GM21786 (cell line): ENCODE measurements at regions not wholly inside any gene's neighbourhood (a gene's known extent, or its start where the extent isn't known, plus 50 kb on each side); places are given as distances from the start of the nearest gene placed in this dataset.
"Not testable (repeated sequence)": the region's sequence is repeated elsewhere in the genome, so short reads cannot be mapped to it uniquely, and the experiment has no call there.

Source experiments
- ATAC-seq: cut with Tn5 transposase; IDR thresholded peaks from one replicate; pipeline ENCODE4 v1.9.1; 2021; ENCODE audit not compliant: unreplicated experiment

DNA sequence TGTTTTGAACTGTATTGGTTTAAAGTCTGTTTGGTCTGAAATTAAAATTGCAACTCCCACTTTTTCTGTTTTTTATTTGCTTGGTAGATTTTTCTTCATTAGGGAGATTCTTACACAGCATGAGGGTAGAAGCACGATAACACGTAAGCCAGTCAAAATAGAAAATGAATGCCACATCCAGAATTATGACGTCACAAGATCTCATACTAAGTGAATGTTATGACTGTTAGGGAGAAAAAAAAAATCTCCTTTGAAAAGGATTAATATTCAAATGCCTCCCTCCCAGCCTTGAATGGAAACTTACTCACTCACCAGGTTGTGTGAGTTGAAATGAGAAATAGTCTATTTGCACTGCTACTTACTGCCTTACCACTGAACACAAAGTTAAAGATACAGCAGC lies 670.8 kb downstream of the TFAP2A start:
- no peak for ATAC-seq

DNA sequence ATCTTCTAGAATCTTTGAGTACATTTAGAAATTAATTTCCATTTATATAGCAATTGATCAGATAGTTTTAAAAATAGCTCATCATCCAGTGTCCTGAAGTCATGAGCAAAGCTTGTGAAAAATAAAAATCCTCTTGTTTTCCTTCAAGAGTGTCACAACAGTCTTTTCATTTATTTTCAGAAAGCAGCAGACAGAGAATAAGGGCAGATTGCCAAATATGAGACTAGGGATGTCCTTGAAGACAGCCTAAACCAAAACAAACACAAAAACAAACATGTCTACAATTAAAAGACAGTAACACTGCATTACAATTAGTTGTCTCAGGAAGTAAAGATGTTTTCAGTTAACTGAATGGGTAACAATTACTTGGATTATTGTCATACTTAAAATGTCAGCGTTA lies 682.8 kb downstream of the TFAP2A start:
- no peak for ATAC-seq

DNA sequence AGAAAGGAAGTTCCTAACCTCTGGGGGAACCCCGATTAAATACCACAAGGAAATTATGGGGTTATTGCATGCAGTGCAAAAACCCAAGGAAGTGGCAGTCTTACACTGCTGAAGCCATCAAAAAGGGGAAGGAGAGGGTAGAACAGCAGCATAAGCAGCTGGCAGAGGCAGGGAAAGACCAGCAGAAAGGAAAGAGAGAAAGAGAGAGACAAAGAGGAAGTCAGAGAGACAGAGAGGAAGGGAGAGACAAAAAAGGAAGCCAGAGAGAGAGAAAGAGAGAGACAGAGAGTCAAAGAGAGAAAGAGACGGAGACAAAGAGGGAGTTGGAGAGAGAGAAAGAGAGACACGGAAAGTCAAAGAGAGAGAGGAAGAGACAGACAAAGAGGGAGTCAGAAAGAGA lies 689.1 kb downstream of the TFAP2A start:
- not testable (repeated sequence) for ATAC-seq

DNA sequence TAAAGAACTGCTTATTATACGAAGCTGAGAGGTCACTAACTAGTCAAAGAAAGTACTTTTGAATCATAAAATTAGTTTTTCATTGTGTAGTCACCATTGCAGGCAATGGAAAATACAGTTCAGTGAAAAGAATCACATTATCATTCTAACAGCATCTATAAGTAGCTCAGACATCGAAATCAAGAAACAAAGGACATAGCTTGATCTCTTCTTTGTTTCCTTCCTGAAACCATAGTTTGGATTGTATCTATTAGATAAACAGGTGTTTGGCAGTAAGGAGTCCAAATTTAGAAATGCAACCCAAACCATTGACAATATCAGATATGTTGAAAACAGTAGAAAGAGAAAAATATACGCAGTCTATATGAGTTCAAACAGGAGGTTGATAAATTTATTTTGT lies 697.3 kb downstream of the TFAP2A start:
- ATAC-seq, result no peak

DNA sequence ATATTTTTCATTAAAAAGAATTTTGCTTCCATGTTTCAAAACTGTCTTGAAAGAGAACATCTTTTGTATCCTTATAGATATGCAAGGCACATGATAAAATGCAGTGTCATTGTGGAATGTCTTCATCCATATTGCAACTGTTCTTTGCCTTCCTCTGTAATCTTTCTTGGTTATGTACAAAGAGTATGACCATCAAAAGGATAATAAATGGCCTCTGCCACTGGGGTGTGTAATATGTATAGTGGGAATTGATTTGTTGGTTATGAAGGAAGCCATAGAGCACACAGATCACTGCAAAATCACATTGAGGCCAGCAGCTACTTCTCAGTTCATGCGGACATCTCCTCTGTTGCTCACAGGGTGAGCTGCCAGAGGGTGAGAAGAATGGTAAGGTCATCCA lies 703.5 kb downstream of the TFAP2A start:
- ATAC-seq, result no peak

DNA sequence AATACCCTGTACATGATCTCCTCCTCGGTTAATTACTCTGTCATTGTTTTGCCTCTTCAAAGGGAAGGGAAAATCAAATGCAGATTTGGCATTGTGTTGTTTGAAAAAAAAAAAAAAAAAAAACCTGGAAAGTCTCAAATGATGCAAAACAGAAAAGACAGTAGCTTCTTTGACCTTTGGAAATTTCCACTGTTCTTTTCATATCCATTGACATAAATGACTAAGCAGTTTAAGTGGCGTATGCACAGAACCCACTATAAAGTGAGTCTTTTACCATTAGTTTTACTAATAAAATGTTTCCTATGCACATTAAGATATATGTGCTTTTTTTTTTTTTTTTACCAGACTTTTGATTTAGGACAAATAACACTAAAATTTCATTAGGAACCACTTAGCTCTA lies 704.3 kb downstream of the TFAP2A start:
- no peak for ATAC-seq

DNA sequence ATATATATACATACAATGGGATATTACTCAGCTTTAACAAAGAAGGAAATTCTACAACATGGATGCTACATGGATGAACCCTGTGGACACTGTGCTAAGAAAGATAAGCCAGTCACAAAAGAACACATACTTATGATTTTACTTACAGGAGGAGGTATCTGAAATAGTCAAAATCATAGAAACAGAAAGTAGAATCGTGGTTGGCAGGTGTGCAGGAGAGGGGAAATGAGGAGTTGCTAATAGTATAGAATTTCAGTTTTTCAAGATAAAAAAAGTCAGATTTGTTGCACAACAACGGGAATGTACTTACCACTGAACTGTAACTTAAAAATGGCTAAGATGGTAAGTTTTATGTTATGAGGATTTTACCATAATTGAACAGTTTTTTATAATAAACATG lies 706.3 kb downstream of the TFAP2A start:
- ATAC-seq, result no peak

DNA sequence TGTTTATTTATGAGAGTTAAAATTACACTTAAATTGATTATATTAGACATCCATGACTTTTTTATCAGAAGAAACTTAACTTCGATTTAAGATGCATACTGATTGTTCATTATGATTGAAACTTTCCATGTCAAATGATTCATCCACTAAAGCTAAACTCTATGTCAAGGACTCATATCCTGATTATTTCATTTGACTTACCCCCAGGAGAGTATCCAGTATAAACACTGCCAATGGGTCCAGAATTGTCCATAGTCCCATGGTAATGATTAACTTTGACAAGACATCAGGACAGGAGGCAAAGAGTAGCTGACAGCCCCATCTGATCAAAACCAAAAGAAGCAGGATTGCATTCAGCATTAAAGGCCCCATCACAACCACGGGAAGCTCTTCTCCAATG lies 709.9 kb downstream of the TFAP2A start:
- no peak for ATAC-seq

DNA sequence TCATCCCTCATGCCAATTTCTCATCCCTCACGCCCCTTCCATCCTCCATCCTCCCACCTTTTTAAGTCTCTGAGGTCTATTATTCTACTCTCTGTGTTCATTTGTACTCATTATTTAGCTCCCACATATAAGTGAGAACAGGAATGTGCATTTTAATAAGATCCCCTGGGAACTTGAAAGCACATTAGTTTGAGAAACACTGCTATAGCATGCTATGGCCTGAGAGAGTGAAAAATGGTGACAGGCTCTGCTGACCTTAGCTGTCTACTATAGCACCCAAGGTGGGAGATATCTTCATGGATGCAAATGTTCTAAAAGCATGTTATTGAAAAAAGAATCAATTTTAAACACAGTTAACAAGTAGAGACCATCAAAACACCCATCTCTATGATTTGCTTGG lies 712.0 kb downstream of the TFAP2A start:
- no peak for ATAC-seq

DNA sequence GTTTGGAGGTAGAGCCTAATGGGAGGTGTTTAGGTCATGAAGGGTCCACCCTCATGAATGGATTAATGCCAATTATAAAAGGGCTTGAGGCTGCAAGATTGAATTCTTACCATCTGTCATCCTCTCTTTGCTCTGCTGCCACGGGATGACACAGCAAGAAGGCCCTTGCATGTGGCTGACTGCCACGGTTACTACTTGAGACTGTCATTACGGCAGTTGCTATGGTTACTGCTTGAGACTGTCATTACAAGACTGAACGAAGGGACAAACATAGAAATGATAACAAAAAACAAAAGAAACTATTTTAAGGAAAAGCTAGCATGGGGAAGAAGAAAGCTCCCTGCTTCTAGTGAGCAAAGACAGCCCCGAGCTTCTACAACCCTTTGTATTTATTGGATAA lies 715.0 kb downstream of the TFAP2A start:
- ATAC-seq, result no peak

DNA sequence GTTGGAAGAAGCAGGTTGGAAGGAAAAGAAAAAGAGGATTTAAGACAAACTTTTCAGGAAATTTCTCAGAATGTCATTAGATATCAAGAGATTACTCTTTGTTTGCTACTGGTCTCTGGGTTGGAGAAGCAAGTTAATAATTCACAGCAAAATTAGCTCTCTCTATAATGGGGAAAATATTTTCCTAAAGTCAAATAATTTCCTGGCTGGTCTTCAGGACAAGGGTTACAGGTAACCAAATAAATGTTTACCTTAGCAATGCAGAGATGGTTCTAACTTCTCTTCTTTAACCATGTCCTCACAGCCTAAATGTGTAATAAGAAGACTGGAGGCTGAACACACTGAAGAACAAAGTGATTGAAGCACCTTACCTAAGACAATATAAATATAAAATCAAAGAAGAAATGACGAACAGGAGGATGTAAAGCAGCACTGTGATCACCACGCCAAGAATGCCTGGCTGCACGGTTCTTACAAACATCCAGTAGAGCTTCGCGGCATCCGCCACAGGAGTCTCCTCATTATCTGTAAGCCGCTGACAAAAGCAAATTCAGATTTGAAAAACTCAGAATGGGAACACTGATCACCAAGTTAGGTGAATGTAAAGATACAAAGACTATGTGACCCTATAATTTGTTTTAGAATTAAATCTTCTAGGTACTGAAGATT lies 717.5 kb downstream of the TFAP2A start:
- ATAC-seq, result no peak

DNA sequence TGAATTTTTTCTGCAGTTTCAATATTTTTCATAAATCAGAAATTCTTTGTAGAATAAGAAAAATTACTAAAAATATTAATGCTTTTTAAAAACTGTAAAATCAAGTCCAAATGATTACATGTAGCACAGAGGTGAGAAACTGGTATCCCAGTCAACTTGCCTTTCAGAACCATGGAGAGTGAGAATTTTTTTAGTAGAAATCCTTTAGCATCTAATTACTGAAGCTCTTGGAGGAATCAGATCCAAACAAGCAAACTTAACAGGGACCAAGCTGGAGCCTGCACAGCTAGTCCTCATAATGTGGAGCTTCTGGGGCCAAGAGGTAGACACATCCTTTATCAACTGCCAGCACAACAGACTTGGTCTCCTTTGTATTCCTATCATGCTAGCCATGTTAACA lies 724.5 kb downstream of the TFAP2A start:
- no peak for ATAC-seq

DNA sequence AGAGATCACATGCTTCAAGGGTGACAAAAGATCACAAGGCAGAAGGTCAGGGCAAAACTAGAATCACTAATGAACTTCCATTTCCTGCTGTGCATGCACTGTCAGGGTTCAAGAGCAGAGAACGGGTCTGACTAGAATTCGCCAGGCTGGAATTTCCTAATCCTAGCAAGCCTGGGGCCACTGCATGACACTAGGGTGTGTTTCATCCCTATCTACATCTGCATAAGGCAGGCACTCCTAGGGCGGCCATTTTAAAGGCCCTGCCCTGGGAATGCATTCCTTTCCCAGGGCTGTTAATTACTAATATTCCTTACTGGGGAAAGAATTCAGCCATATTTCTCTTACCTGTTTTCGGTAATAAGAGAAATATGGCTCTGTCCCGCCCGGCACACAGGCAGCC lies 734.1 kb downstream of the TFAP2A start:
- not testable (repeated sequence) for ATAC-seq

DNA sequence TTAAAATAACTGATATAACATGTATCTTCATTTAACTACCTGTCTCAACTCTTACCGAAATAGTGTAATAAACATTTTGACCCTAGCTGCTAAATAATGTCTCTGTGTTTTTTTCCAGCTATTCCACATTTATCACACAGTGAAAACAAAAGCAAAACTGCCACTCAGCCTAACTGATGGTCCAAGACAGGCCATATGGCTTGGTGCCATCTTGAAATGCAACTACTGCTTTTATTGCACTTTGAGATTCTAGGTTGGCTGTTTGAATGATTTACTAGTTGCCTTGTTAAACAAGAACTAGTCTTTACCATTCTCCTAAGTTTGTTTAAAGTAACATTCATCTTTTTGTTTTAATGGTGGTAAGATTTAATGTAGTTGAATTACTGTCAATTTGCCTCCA lies 739.8 kb downstream of the TFAP2A start:
- no peak for ATAC-seq

DNA sequence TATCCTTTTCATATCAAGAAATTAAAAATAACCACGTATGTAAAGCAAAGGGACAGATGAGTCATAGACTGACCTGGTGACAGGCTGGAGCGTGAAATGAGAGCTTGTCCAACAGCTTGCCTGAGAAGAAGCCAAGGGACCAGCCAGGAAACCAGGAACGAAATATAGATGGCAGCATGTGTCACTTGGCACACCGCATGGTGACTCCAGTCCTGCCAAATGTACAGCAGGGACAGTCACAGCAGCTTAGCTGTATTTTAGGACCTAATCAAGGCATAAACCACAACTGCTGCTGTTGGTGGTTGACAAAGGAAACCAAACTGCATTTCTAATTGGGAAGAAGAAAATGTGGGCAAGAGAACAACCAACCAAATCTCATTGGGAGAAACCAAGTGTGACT lies 755.0 kb downstream of the TFAP2A start:
- no peak for ATAC-seq

DNA sequence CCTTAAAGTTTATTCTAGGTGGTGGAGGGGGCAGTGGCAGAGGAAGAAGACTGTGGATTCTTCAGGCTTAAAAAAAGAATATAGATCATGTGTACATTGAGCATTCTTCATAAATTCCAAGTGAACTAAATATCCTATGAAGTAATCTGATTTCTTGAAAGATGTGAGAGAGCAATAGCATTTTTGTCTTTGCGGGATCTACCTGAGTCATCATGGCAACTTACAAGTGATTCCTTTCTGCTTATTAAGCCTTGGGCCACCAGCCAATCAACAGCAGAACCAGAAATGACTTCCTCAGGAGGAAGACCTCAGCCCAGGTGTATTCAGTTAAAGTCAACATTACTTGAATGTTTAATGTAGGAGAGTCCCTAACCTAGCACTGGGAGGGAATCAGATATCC lies 756.9 kb downstream of the TFAP2A start:
- no peak for ATAC-seq

DNA sequence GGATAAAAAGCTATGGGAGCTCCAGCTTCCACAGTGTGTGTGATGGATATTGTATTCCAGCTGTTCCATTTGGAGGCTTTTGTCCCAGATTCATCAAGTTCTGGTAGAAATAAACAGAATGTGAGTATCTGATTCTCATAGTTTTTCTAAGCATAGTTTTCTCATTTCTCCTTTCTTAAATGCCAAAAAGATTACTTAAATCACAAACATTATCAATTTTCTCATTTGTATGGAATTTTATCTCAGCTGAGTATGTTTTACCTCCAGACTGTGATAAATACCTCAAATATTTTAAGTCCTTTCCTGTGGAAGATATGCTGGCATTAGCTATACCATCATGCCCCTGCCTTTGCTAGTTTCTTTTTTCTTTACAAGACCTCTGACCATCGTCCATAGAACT lies 767.3 kb downstream of the TFAP2A start:
- ATAC-seq, result no peak

DNA sequence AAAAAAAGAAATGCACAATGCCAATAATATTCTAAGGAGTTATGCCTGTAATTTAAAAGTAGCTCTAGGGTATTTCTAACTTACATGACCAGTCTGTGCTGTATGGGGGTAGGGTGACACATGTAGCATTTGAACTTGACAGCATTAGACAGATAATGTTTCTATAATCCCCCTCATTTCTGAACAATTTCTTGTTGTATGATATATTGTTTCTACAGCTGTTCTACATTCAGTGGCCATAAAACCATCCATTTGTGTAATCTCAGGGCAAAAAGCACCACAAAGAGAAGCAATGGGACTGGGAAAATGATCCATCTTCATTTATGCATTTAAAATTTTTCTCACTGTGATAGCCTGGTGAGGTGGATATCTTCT lies 767.8 kb downstream of the TFAP2A start:
- ATAC-seq, result no peak

DNA sequence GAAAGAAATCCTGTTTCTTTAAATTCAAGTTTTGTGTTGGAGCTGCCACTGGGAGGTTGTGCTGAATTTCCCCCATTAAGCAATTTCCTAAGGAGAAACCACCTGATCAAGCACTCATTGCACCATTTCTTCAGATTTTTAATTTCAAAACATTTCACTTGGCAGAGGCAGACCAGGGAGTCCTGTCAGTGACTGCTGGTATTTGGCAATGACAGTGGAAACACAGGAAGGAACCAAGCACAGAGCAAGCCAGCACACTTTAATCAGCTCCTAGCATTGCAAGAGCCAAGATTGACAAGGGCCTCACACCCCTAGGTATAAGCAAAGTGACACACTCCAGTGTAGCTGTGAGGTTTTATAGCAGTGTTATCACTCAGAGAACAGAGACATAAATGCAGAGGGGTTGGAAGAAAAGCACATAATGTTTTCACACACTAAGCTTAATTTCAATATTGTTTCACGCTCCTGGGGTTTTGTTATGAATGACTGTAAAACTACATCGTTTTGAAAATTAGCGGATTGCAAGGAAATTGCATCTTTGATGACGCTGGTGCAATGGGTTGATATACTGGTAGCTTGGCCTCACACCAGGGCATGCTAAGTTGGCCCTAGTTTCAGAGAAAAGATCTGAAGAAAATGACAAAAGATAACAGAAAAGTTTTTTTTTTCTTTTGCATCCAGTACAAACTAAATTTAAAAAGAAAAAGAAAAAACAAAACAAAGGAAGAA lies 768.4 kb downstream of the TFAP2A start:
- ATAC-seq, result no peak

DNA sequence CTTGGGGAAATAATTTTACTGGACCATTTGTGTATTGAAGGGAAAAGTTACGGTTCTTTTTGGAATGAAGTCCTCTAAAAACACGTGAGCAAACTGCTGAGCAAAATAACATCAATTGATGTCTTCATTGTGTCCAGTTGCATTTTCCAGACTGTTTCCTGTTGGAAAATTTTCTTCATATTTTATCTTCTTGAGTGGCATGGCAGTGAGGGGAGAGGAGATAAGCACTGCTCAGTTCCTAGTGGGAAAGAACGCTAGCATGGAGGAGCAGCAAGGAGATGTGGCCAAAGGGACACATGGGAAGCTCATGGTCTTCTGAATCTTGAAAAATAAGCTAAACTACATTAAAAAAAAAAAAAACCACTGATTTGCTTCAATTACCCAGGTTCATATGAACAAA lies 776.0 kb downstream of the TFAP2A start:
- no peak for ATAC-seq

DNA sequence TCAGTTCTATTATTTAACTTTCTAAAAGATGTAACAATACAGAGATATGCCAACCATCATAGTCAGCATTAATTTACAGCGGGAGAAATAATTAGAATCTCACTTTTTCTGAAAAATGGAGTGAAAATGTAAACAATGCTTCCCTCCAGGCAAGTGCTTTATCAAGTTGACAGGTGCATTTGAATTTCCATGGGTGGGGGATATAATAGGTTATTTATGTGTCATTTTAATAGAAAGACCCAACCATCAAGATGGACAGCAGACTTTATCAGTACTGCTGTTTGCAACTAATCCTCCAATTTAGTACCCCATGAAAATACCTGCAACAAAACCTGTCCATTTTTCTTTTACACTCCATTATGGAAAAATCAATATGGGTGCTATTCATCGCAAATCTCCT lies 780.1 kb downstream of the TFAP2A start:
- ATAC-seq, result no peak

DNA sequence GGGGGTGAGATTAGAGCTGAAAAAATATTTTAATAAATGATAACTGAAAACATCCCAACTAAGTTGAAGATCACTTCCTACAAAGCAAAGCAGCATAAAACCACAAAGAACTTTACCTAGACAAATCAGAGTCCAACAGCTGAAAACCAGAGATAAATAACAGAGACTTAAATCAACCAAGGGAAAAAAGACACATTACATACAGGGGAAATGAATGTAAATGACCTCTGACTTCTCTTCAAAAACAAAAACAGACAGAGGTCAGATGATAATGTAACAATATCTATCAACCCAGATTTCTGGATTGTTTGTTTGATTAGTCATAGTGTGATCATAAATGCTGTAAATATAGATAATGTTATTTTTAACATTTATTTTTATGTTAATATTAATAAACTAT lies 782.8 kb downstream of the TFAP2A start:
- ATAC-seq, result no peak

DNA sequence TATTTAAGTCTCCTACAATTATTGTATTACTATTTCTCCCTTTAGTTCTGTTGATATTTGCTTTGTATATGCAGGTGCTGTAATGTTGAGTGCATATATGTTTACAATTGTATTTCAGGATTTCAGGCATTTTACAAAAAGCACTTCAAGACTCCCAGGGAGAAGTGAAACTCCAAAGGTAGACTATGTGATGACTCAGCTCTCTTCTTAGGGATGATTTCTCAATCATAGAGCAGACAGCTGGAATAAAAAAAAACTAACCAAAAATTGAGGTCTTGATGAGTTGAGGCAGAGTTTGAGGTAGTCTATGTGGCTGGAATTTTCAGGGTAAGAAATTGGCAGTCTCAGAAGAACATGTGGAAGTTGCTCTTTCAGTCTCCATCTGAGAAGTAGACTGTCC lies 786.1 kb downstream of the TFAP2A start:
- ATAC-seq, result no peak
